H9 (cell line): ENCODE measurements at regions not wholly inside any gene's neighbourhood (a gene's known extent, or its start where the extent isn't known, plus 50 kb on each side); places are given as distances from the start of the nearest gene placed in this dataset.

Experiments
- DNase-seq: peaks from one replicate; pipeline ENCODE4 v3.0.0-alpha.2; 2017
- H2AFZ ChIP-seq: one replicate; pipeline ENCODE4 v1.6.1; 2013; ENCODE audit warnings: mild to moderate bottlenecking, low read length, control low read depth, moderate library complexity
- H2AK5ac ChIP-seq: 2 replicates; pipeline ENCODE4 v1.6.1; 2013; ENCODE audit warnings: low read length, control low read depth, mixed read lengths; ENCODE audit not compliant: insufficient read length
- H2BK120ac ChIP-seq: one replicate; pipeline ENCODE4 v1.6.1; 2013; ENCODE audit warnings: low read depth, mild to moderate bottlenecking, low read length, control low read depth, inconsistent platforms; ENCODE audit not compliant: poor library complexity, severe bottlenecking
- H2BK12ac ChIP-seq: 2 replicates; pipeline ENCODE4 v1.6.1; 2013; ENCODE audit warnings: low read length, control low read depth, mixed read lengths, low read depth; ENCODE audit not compliant: insufficient read length
- H2BK15ac ChIP-seq: 2 replicates; pipeline ENCODE4 v1.6.1; 2013; ENCODE audit warnings: low read depth, low read length, control low read depth
- H2BK20ac ChIP-seq: one replicate; pipeline ENCODE4 v1.6.1; 2013; ENCODE audit warnings: low read depth, mild to moderate bottlenecking, low read length, control low read depth, inconsistent platforms; ENCODE audit not compliant: poor library complexity, severe bottlenecking
- H2BK5ac ChIP-seq: 2 replicates; pipeline ENCODE4 v1.6.1; 2013; ENCODE audit warnings: low read length, control low read depth, mixed read lengths; ENCODE audit not compliant: insufficient read length
- H3K14ac ChIP-seq: 2 replicates; pipeline ENCODE4 v1.6.1; 2013; ENCODE audit warnings: low read length, control low read depth; ENCODE audit not compliant: insufficient read depth
- H3K18ac ChIP-seq: 2 replicates; pipeline ENCODE4 v1.6.1; 2013; ENCODE audit warnings: low read depth, mild to moderate bottlenecking, mixed read lengths, low read length, control low read depth; ENCODE audit not compliant: insufficient read length
- H3K23ac ChIP-seq: 2 replicates; pipeline ENCODE4 v1.6.1; 2013; ENCODE audit warnings: low read length, control low read depth, mixed read lengths, low read depth; ENCODE audit not compliant: insufficient read length
- H3K23me2 ChIP-seq: 2 replicates; pipeline ENCODE4 v1.6.1; 2013; ENCODE audit warnings: low read depth, mild to moderate bottlenecking, mixed read lengths, low read length, control low read depth; ENCODE audit not compliant: insufficient read length, poor library complexity, severe bottlenecking
- H3K27ac ChIP-seq: 2 replicates; pipeline ENCODE4 v1.5.1; 2013; ENCODE audit warnings: low read length, control low read depth, mixed read lengths, low read depth; ENCODE audit not compliant: insufficient read length
- H3K27me3 ChIP-seq: 2 replicates; pipeline ENCODE4 v1.6.1; 2013; ENCODE audit warnings: low read length, control low read depth, inconsistent platforms; ENCODE audit not compliant: insufficient read depth
- H3K4ac ChIP-seq: 2 replicates; pipeline ENCODE4 v1.6.1; 2013; ENCODE audit warnings: low read depth, mild to moderate bottlenecking, control low read depth, inconsistent platforms, low read length, moderate library complexity
- H3K4me1 ChIP-seq: 2 replicates; pipeline ENCODE4 v1.6.1; 2013; ENCODE audit warnings: low read length, control low read depth, inconsistent platforms; ENCODE audit not compliant: insufficient read depth
- H3K4me2 ChIP-seq: 2 replicates; pipeline ENCODE4 v1.6.1; 2013; ENCODE audit warnings: low read length, control low read depth, mixed read lengths; ENCODE audit not compliant: insufficient read length, insufficient read depth
- H3K56ac ChIP-seq: 2 replicates; pipeline ENCODE4 v1.6.1; 2013; ENCODE audit warnings: low read depth, mild to moderate bottlenecking, mixed read lengths, low read length, control low read depth; ENCODE audit not compliant: insufficient read length
- H3K79me1 ChIP-seq: 2 replicates; pipeline ENCODE4 v1.6.1; 2013; ENCODE audit warnings: low read depth, mild to moderate bottlenecking, moderate library complexity, low read length, control low read depth, inconsistent platforms; ENCODE audit not compliant: insufficient read depth, poor library complexity, severe bottlenecking
- H3K79me2 ChIP-seq: 2 replicates; pipeline ENCODE4 v1.6.1; 2013; ENCODE audit warnings: low read length, control low read depth, inconsistent platforms; ENCODE audit not compliant: insufficient read depth
- H3K9ac ChIP-seq: 2 replicates; pipeline ENCODE4 v1.6.1; 2013; ENCODE audit warnings: low read length, control low read depth, mixed read lengths; ENCODE audit not compliant: insufficient read length; ENCODE audit errors: extremely low read depth
- H3K9me3 ChIP-seq: one replicate; pipeline ENCODE4 v1.6.1; 2013; ENCODE audit warnings: low read depth, low read length, inconsistent platforms; ENCODE audit not compliant: control insufficient read depth
- H3T11ph ChIP-seq: one replicate; pipeline ENCODE4 v1.6.1; 2013; ENCODE audit warnings: mild to moderate bottlenecking, low read length, control low read depth, inconsistent platforms
- H4K20me1 ChIP-seq: one replicate; pipeline ENCODE4 v1.6.1; 2013; ENCODE audit not compliant: control insufficient read depth, insufficient read length, insufficient read depth
- H4K5ac ChIP-seq: 2 replicates; pipeline ENCODE4 v1.6.1; 2013; ENCODE audit warnings: low read depth, mild to moderate bottlenecking, mixed read lengths, low read length, control low read depth; ENCODE audit not compliant: insufficient read length
- H4K8ac ChIP-seq: replicated peaks from 2 replicates; pipeline ENCODE4 v1.6.1; 2013; ENCODE audit warnings: low read length, control low read depth, mixed read lengths, low read depth; ENCODE audit not compliant: insufficient read length
- H4K91ac ChIP-seq: 2 replicates; pipeline ENCODE4 v1.6.1; 2013; ENCODE audit warnings: low read depth, mild to moderate bottlenecking, moderate library complexity, mixed read lengths, low read length, control low read depth; ENCODE audit not compliant: insufficient read length
- H3K27ac Mint-ChIP-seq, 3 experiments: 2 replicates in 2 of 3; 3 replicates in 1 of 3; pipeline ENCODE4 v1.8.0; 2020 to 2021; ENCODE audit warnings: mixed read lengths in 3 of 3, mild to moderate bottlenecking in 1 of 3, moderate library complexity in 1 of 3
- H3K27me3 Mint-ChIP-seq: 2 replicates; pipeline ENCODE4 v1.8.0; 2021; ENCODE audit warnings: low read depth, mild to moderate bottlenecking, moderate library complexity, mixed read lengths
- H3K36me3 Mint-ChIP-seq, 3 experiments: 2 replicates in 2 of 3; 3 replicates in 1 of 3; pipeline ENCODE4 v1.8.0; 2020 to 2021; ENCODE audit warnings: low read depth in 3 of 3, mixed read lengths in 3 of 3; ENCODE audit not compliant: insufficient read depth in 1 of 3
- H3K4me1 Mint-ChIP-seq, 2 experiments: 2 replicates each; pipeline ENCODE4 v1.8.0; 2020; ENCODE audit warnings: mixed read lengths in 2 of 2
- H3K4me3 Mint-ChIP-seq, 2 experiments: 2 replicates in 1 of 2; 3 replicates in 1 of 2; pipeline ENCODE4 v1.8.0; 2020 to 2021; ENCODE audit warnings: mild to moderate bottlenecking in 2 of 2, mixed read lengths in 2 of 2, moderate library complexity in 1 of 2
- H3K9me3 Mint-ChIP-seq, 2 experiments: 2 replicates in 1 of 2; 3 replicates in 1 of 2; pipeline ENCODE4 v1.8.0; 2020; ENCODE audit warnings: mild to moderate bottlenecking in 2 of 2, mixed read lengths in 2 of 2, moderate library complexity in 1 of 2
- CTCF ChIP-seq: fragments of 200-600 bp; sonication (generic); conservative IDR thresholded peaks from 3 replicates; pipeline ENCODE4 v1.8.0; 2021; ENCODE audit warnings: antibody characterized with exemption, mild to moderate bottlenecking
- WGBS: extraction: QIAGEN DNeasy Blood & Tissue Kit; methylation state at CpG from one replicate; pipeline ENCODE4 v1.1.7; 2013; ENCODE audit warnings: missing lambda C conversion rate, low lambda C conversion rate, mixed read lengths; ENCODE audit not compliant: insufficient read length; ENCODE audit errors: extremely low coverage; 5-methylcytosine and 5-hydroxymethylcytosine counted together

- no CpG with 5 or more reads among the region's 5 CpGs for WGBS
- Histone ChIP-seq H2AFZ (no peak overlapping the region), H2BK20ac (no peak overlapping the region), H3K9me3 (no peaks in the 10 kb centered on the region), H3K14ac (no peak overlapping the region), H3K56ac (no peak overlapping the region), H4K5ac (no peak overlapping the region), H3K27ac (no peak overlapping the region), H2BK15ac (no peak overlapping the region), H3K23ac (no peak overlapping the region), H3K9ac (no peak overlapping the region), H3T11ph (no peak overlapping the region), H3K27me3 (no peaks in the 10 kb centered on the region), H3K79me1 (no peaks in the 10 kb centered on the region), H4K91ac (no peak overlapping the region), H3K79me2 (no peaks in the 10 kb centered on the region), H2AK5ac (no peak overlapping the region), H3K18ac (no peak overlapping the region), H2BK12ac (no peak overlapping the region), H4K8ac (no peak overlapping the region), H3K4me2 (no peak overlapping the region), H3K4me1 (no peaks in the 10 kb centered on the region), H2BK120ac (no peak overlapping the region), H3K23me2 (peaks cover 3% of the 10 kb centered on the region), H3K4ac (no peak overlapping the region), H4K20me1 (no peaks in the 10 kb centered on the region), H2BK5ac (no peak overlapping the region)
- Mint-ChIP-seq H3K27ac (no peak overlapping the region), H3K36me3 (no peaks in the 10 kb centered on the region; a peak in 1 of 7 replicates), H3K27me3 (no peaks in the 10 kb centered on the region), H3K9me3 (no peaks in the 10 kb centered on the region), H3K4me3 (no peak overlapping the region), H3K4me1 (peaks cover 8 to 12% of the 10 kb centered on the region in 2 experiments)
- DNase-seq = no peak
- TF ChIP-seq CTCF = no peak
These were observed 178.1 kb upstream of the IL12B start for GRCh38 chr5:159508344-159508743.
